Left ventricle myocardium inferior (tissue), 1 donor: ENCODE measurements at regions not wholly inside any gene's neighbourhood (a gene's known extent, or its start where the extent isn't known, plus 50 kb on each side); places are given as distances from the start of the nearest gene placed in this dataset.

ENCODE experiments used
- DNase-seq: peaks from one replicate; pipeline ENCODE4 v3.0.0-alpha.2; 2020
- H3K27ac ChIP-seq: fragments of 200-600 bp; replicated peaks from 2 replicates; pipeline ENCODE4 v1.8.0; 2021
- H3K27me3 ChIP-seq: fragments of 200-600 bp; 2 replicates; pipeline ENCODE4 v1.8.0; 2021; ENCODE audit warnings: low read depth
- H3K36me3 ChIP-seq: fragments of 200-600 bp; 2 replicates; pipeline ENCODE4 v1.8.0; 2021
- H3K4me1 ChIP-seq: fragments of 200-600 bp; 2 replicates; pipeline ENCODE4 v1.8.0; 2021
- H3K4me3 ChIP-seq: fragments of 200-600 bp; 2 replicates; pipeline ENCODE4 v1.8.0; 2021; ENCODE audit warnings: mild to moderate bottlenecking, moderate library complexity
- H3K9me3 ChIP-seq: fragments of 200-600 bp; replicated peaks from 2 replicates; pipeline ENCODE4 v1.8.0; 2021
- intact Hi-C: fragments of 100-400 bp; cut with micrococcal nuclease; formaldehyde crosslinking; loops from one replicate; pipeline ENCODE4 v1.11.0; 2022
- TF ChIP-seq, protein P1 (sequence below): fragments of 200-600 bp; IDR thresholded peaks from 2 replicates; pipeline ENCODE4 v1.8.0; 2021; ENCODE audit warnings: antibody characterized with exemption, mild to moderate bottlenecking, borderline replicate concordance
- donor health status: DM: no; HTN: yes; CAD: no; lungs with severe emphysema.

DNA sequence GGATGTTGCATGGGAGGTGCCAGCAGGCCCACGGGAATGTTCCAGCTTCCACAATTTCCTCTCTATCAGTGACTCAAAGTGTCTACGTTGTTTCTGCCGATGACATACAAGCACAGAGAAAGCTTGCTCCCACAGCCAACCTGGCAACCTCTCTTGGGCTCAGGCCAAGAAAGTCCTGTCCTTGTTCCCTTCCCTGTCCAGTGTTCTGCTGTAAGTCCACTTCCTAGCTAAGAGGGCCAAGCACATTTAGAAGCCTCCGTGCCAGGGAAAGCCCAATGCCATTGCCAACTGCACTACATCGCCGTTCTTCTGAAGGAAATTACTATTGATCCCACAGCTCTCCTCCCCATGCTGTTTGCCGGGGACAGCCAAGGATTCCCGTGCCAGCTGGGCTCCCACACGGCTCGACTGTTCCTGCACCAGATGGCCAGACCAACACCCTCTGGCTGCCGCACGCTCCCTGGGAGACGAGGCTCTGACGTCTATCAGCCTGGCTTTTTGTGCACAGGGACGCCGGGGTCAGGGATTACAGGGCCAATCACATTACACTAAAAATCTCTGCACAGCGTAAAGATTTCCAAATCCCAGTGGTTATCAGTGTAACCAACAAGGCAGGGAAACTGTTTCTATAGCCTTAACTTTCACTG is 284.0 kb downstream of the BCOR start:
- Histone ChIP-seq H3K27me3 (no peaks in the 10 kb centered on the region), H3K27ac (peak overlapping the region; percentile 78), H3K4me3 (no peak overlapping the region), H3K9me3 (no peaks in the 10 kb centered on the region), H3K4me1 (peaks cover 20% of the 10 kb centered on the region), H3K36me3 (no peaks in the 10 kb centered on the region)
- intact Hi-C loops: loop anchor here (10.0 kb wide), 2 partner anchors 79 to 271 kb away; no protein-coding TSS in a partner anchor
- peak; percentile 75 for DNase-seq
- TF ChIP-seq, protein P1, sequence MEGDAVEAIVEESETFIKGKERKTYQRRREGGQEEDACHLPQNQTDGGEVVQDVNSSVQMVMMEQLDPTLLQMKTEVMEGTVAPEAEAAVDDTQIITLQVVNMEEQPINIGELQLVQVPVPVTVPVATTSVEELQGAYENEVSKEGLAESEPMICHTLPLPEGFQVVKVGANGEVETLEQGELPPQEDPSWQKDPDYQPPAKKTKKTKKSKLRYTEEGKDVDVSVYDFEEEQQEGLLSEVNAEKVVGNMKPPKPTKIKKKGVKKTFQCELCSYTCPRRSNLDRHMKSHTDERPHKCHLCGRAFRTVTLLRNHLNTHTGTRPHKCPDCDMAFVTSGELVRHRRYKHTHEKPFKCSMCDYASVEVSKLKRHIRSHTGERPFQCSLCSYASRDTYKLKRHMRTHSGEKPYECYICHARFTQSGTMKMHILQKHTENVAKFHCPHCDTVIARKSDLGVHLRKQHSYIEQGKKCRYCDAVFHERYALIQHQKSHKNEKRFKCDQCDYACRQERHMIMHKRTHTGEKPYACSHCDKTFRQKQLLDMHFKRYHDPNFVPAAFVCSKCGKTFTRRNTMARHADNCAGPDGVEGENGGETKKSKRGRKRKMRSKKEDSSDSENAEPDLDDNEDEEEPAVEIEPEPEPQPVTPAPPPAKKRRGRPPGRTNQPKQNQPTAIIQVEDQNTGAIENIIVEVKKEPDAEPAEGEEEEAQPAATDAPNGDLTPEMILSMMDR: no peak

DNA sequence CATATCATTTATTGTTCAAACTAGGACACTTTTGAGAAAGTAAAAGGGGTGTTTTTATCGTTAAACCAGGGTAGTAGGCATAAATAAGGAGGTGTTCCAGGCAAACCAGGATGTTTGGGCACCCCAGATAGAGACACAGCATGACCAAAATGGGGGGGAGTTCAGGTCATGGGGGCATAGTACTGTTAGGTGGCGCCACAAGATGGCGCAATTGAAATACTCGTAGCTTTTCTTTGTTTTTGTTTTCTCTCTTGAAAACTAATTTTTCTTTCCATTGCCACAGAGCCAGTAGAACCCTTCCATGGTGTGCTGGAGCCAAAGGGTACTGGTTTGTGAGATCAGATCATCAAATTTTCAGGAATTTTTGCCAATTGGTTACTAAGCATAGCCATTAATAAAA is 283.4 kb downstream of the BCOR start:
- Histone ChIP-seq H3K9me3 (no peaks in the 10 kb centered on the region), H3K36me3 (no peaks in the 10 kb centered on the region), H3K4me1 (peaks cover 17% of the 10 kb centered on the region), H3K4me3 (no peak overlapping the region), H3K27me3 (no peaks in the 10 kb centered on the region), H3K27ac (peak overlapping the region; percentile 78)
- DNase-seq: no peak
- TF ChIP-seq, protein P1: peak; percentile 60
- intact Hi-C loops: loop anchor here (10.0 kb wide), 2 partner anchors 80 to 270 kb away; no protein-coding TSS in a partner anchor

DNA sequence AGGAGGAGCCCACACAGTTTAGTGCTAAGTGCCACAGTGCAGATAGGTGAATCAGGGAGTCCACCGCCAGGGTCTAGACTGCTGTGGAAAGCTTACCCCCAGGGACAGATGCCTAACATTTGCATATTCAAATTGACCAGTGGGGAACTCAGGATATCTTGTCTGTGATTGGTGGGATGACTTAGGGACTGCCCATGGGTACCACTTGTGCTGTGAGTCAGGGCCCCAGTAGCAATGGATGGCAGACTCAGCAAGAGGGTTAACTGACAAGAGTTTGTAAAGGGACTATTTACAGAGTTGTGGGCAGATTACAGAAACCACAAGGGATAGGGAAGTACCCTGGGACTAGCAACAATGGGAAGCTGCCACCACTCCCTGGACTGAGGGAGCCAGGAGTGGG is 282.1 kb downstream of the BCOR start:
- no peaks in the 10 kb centered on the region for H3K27me3 ChIP-seq
- intact Hi-C loops: loop anchor here (10.0 kb wide), 2 partner anchors 81 to 269 kb away; no protein-coding TSS in a partner anchor

DNA sequence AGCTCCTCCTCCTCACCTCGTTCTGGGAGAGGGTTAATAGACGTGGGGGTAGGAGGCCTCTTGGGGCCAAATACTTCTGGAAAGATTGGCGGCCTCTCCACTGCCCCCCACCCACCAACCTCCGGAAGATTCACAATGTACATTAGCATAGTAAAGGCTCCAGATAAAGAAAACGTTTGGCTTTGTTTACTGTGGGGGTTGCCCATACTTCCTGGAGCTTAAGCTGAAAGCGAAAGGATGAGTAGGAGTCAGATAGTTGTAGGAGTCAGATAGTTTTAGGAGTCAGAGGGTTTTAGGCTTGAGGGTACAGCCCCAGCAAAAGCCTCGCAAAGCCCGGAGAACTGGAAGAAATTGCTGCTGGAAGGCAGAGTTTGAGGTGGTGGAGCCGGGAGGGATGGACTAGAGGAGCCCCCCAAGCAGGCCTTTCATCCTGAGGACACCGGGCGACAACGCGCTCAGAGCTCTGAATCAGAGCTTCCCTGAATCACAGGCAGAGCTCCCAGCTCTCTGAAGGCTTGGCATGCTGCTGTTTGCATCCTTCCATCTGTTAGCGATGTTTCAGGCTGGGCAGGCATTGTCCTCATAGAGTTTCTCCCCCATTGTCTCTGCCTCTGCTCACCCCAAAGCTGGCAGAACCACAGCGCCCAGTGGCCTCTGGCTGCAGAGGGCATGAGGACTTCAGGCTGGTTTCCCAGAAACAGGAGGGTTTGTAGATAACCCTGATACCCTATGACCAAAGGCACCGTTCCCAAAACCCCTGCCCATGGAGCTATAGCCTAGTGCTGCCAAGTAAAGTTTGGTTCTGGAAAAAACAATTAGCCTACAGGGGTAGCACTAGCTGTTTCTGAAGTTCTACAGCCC is 280.7 kb downstream of the BCOR start:
- Histone ChIP-seq H3K4me1 (peaks cover 26% of the 10 kb centered on the region), H3K27me3 (no peaks in the 10 kb centered on the region), H3K9me3 (no peaks in the 10 kb centered on the region), H3K27ac (no peak overlapping the region), H3K4me3 (no peak overlapping the region), H3K36me3 (no peaks in the 10 kb centered on the region)
- TF ChIP-seq, protein P1: no peak
- no peak for DNase-seq
- intact Hi-C loops: loop anchor here (10.0 kb wide), 2 partner anchors 82 to 268 kb away; no protein-coding TSS in a partner anchor

More for the DNA sequence above, 282.1 kb downstream of the BCOR start:
- H3K4me3 ChIP-seq: no peak overlapping the region
- no peaks in the 10 kb centered on the region for H3K9me3 ChIP-seq
- no peak for DNase-seq
- no peaks in the 10 kb centered on the region for H3K36me3 ChIP-seq
- no peak overlapping the region for H3K27ac ChIP-seq
- TF ChIP-seq, protein P1: no peak
- peaks cover 23% of the 10 kb centered on the region for H3K4me1 ChIP-seq

DNA sequence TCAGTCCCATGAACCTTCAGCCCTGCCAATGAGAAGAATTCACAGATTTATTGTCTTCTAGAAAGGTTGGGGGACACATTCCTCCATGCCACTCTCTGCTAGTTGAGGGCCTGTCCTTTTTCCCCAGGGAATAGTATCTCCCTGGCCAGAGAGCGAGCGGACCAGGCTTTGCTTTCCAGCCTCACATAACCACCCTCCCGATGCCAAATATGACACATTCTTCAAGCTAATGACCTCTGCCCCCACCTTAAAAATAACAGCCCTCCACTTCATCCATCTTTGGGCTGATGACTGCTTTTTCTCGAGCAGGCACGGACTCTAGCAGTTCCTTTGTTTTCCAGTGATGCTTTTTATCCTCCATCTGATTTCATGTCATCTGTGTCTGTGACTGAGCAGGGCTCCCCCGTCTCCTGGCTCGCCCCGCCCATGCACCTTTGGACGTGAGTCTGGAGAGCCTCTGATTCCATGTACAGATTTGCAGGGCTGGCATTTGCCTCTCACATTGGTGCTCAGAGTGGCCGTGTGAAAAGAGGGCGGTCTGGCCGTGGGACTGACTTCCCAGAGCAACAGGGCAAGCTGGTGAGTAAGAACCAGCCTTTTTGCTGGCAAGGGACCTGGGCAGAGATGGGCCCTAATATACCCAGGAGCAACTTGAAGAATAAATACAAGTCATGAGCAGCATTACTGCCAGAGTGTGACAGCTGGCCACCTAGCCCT is 279.8 kb downstream of the BCOR start:
- intact Hi-C loops: loop anchor here (10.0 kb wide), 2 partner anchors 83 to 267 kb away; no protein-coding TSS in a partner anchor
- DNase-seq: no peak
- H3K27ac ChIP-seq: no peak overlapping the region

More for the DNA sequence above, 279.8 kb downstream of the BCOR start:
- Histone ChIP-seq H3K36me3 (no peaks in the 10 kb centered on the region), H3K4me1 (peaks cover 26% of the 10 kb centered on the region), H3K27me3 (no peaks in the 10 kb centered on the region), H3K4me3 (no peak overlapping the region), H3K9me3 (no peaks in the 10 kb centered on the region)
- TF ChIP-seq, protein P1: no peak
